ENCODE measurements at regions not wholly inside any gene's neighbourhood (a gene's known extent, or its start where the extent isn't known, plus 50 kb on each side); places are given as distances from the start of the nearest gene placed in this dataset.

- DNase-seq (ENCODE audit: low read depth) = peak; percentile 23
- no peak for TF ChIP-seq CTCF (IDR thresholded peaks at IDR 0.05; ENCODE audit: control insufficient read depth, insufficient read depth, low read depth, low read length, missing control alignments)
- H3K4me3 ChIP-seq (ENCODE audit: control insufficient read depth, low read depth, low read length) = no peak overlapping the region
Observed at GRCh38 chr20:60999250-60999649, 252.8 kb upstream of the CDH4 start.

- DNase-seq (ENCODE audit: low read depth) = no peak
- no peak overlapping the region for H3K4me3 ChIP-seq (ENCODE audit: control insufficient read depth, low read depth, low read length)
- TF ChIP-seq CTCF (IDR thresholded peaks at IDR 0.05; ENCODE audit: control insufficient read depth, insufficient read depth, low read depth, low read length, missing control alignments) = no peak
Observed at GRCh38 chr20:61002090-61002489, 250.0 kb upstream of the CDH4 start.

GRCh38 chr20:61014491-61014890, 237.6 kb upstream of the CDH4 start:
- no peak for DNase-seq (ENCODE audit: low read depth)
- H3K4me3 ChIP-seq (ENCODE audit: control insufficient read depth, low read depth, low read length) = no peak overlapping the region
- TF ChIP-seq CTCF (IDR thresholded peaks at IDR 0.05; ENCODE audit: control insufficient read depth, insufficient read depth, low read depth, low read length, missing control alignments) = no peak

- TF ChIP-seq CTCF (IDR thresholded peaks at IDR 0.05; ENCODE audit: control insufficient read depth, insufficient read depth, low read depth, low read length, missing control alignments) = no peak
- H3K4me3 ChIP-seq (ENCODE audit: control insufficient read depth, low read depth, low read length) = no peak overlapping the region
- no peak for DNase-seq (ENCODE audit: low read depth)
Observed at GRCh38 chr20:61015602-61016001, 236.5 kb upstream of the CDH4 start.

- H3K4me3 ChIP-seq (ENCODE audit: control insufficient read depth, low read depth, low read length) = no peak overlapping the region
- TF ChIP-seq CTCF (IDR thresholded peaks at IDR 0.05; ENCODE audit: control insufficient read depth, insufficient read depth, low read depth, low read length, missing control alignments) = no peak
- no peak for DNase-seq (ENCODE audit: low read depth)
Observed at GRCh38 chr20:61019322-61019721, 232.7 kb upstream of the CDH4 start.

- H3K4me3 ChIP-seq (ENCODE audit: control insufficient read depth, low read depth, low read length) = no peak overlapping the region
- DNase-seq (ENCODE audit: low read depth) = no peak
- TF ChIP-seq CTCF (IDR thresholded peaks at IDR 0.05; ENCODE audit: control insufficient read depth, insufficient read depth, low read depth, low read length, missing control alignments) = no peak
Observed at GRCh38 chr20:61023612-61024011, 228.4 kb upstream of the CDH4 start.

GRCh38 chr20:61024390-61024789, 227.7 kb upstream of the CDH4 start:
- DNase-seq (ENCODE audit: low read depth) = no peak
- no peak for TF ChIP-seq CTCF (IDR thresholded peaks at IDR 0.05; ENCODE audit: control insufficient read depth, insufficient read depth, low read depth, low read length, missing control alignments)
- no peak overlapping the region for H3K4me3 ChIP-seq (ENCODE audit: control insufficient read depth, low read depth, low read length)
